Astrocyte (in vitro differentiated cells and primary cell): ENCODE measurements at regions not wholly inside any gene's neighbourhood (a gene's known extent, or its start where the extent isn't known, plus 50 kb on each side); places are given as distances from the start of the nearest gene placed in this dataset.

Source experiments
- CTCF ChIP-seq: IDR thresholded peaks from 2 replicates; pipeline ENCODE4 v1.5.1; 2011; ENCODE audit warnings: low read depth, mild to moderate bottlenecking, inconsistent platforms, low read length, moderate library complexity; ENCODE audit not compliant: insufficient read depth
- EZH2 ChIP-seq: IDR thresholded peaks from 2 replicates; pipeline ENCODE4 v1.6.1; 2012; ENCODE audit warnings: mild to moderate bottlenecking, low read length, inconsistent platforms; ENCODE audit not compliant: insufficient read depth

DNA sequence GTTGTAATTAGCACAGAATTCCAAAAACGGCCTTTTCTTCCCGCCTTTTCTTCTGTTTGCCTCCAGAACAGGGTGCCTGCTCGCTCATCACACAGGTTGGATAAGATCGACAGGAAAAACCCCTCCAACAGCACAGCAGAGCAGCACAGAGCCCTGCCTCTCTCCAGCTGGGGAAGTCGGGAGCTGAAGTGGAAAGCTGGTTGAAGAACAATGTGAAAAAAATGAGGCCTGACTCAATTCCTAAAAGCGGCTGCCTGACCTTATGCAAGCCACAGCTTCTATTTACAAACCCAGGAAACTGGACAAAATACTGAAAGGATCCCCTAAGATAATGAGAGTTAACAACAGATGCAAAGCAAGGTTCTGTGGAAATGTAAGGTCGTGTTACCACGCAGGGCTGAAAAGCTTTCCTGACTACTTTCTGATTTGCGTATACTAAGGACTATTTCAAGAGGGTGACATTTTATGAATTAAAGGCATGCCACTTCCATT is 116.9 kb downstream of the TTLL2 start:
- TF ChIP-seq EZH2 (no peak), CTCF (no peak)
